ENCODE measurements at regions not wholly inside any gene's neighbourhood (a gene's known extent, or its start where the extent isn't known, plus 50 kb on each side); places are given as distances from the start of the nearest gene placed in this dataset.
"Not testable (repeated sequence)": the region's sequence is repeated elsewhere in the genome, so short reads cannot be mapped to it uniquely, and the experiment has no call there.

GRCh38 chr12:28036940-28037339, 64.4 kb upstream of the PTHLH start:
- no peak for DNase-seq (ENCODE audit: low spot score in 2 of 2)
- Histone ChIP-seq H3K4me1 (no peaks in the 10 kb centered on the region), H3K27ac (no peak overlapping the region), H3K36me3 (no peaks in the 10 kb centered on the region), H3K9me3 (no peaks in the 10 kb centered on the region), H3K4me3 (no peak overlapping the region), H3K27me3 (no peaks in the 10 kb centered on the region)
- 92 to 94% methylated on average over 3 of the region's 3 CpGs for WGBS, 2 donors
- no peak for TF ChIP-seq EP300 (IDR thresholded peaks at IDR 0.05)

- no peak for DNase-seq (ENCODE audit: low spot score in 2 of 2)
- Histone ChIP-seq H3K4me1 (no peaks in the 10 kb centered on the region), H3K36me3 (no peaks in the 10 kb centered on the region), H3K27ac (no peak overlapping the region), H3K27me3 (no peaks in the 10 kb centered on the region), H3K4me3 (no peak overlapping the region), H3K9me3 (no peaks in the 10 kb centered on the region)
- no peak for TF ChIP-seq CTCF (IDR thresholded peaks at IDR 0.05)
- no peak for TF ChIP-seq EP300 (IDR thresholded peaks at IDR 0.05)
- TF ChIP-seq POLR2A (IDR thresholded peaks at IDR 0.05), result no peak
- 84 to 85% methylated on average over 2 of the region's 2 CpGs for WGBS, 2 donors
Measured at GRCh38 chr12:28040246-28040645, 67.7 kb upstream of the PTHLH start.

- H3K9me3 ChIP-seq; H3K27ac ChIP-seq; DNase-seq (ENCODE audit: low spot score in 2 of 2); H3K4me3 ChIP-seq; H3K36me3 ChIP-seq; H3K4me1 ChIP-seq; H3K27me3 ChIP-seq: not testable (repeated sequence)
- WGBS, 2 donors, result 78 to 96% methylated on average over 3 of the region's 3 CpGs
Measured at GRCh38 chr12:28046600-28046999, 74.1 kb upstream of the PTHLH start.

GRCh38 chr12:28050606-28051005, 78.1 kb upstream of the PTHLH start:
- no peak overlapping the region for H3K27ac ChIP-seq
- peaks cover 0 to 5% (median 0%) of the 10 kb centered on the region in 4 donors for H3K9me3 ChIP-seq
- H3K4me1 ChIP-seq, result peaks cover 0 to 8% (median 0%) of the 10 kb centered on the region in 4 donors
- DNase-seq (ENCODE audit: low spot score in 2 of 2), result no peak
- H3K27me3 ChIP-seq, result no peaks in the 10 kb centered on the region
- 85 to 88% methylated on average over 2 of the region's 2 CpGs for WGBS, 2 donors
- H3K4me3 ChIP-seq, result no peak overlapping the region
- TF ChIP-seq CTCF (IDR thresholded peaks at IDR 0.05) (no peak), EP300 (IDR thresholded peaks at IDR 0.05) (no peak), POLR2A (IDR thresholded peaks at IDR 0.05) (no peak)
- H3K36me3 ChIP-seq, result no peaks in the 10 kb centered on the region

GRCh38 chr12:28051516-28052354, 79.2 kb upstream of the PTHLH start:
- Histone ChIP-seq H3K27ac (peak overlapping the region in 1 of 4 donors; percentile 52), H3K4me1 (peaks cover 0 to 8% (median 0%) of the 10 kb centered on the region in 4 donors), H3K36me3 (no peaks in the 10 kb centered on the region), H3K27me3 (no peaks in the 10 kb centered on the region), H3K9me3 (peaks cover 0 to under 1% (median 0%) of the 10 kb centered on the region in 4 donors), H3K4me3 (no peak overlapping the region)
- TF ChIP-seq CTCF (IDR thresholded peaks at IDR 0.05), result no peak
- 43 to 45% methylated on average over 5 of the region's 5 CpGs for WGBS, 2 donors
- DNase-seq (ENCODE audit: low spot score in 2 of 2), result no peak

- DNase-seq (ENCODE audit: low spot score in 2 of 2), result no peak
- Histone ChIP-seq H3K9me3 (no peaks in the 10 kb centered on the region), H3K4me1 (peaks cover 0 to 8% (median 0%) of the 10 kb centered on the region in 4 donors), H3K27ac (no peak overlapping the region), H3K4me3 (no peak overlapping the region), H3K36me3 (no peaks in the 10 kb centered on the region), H3K27me3 (no peaks in the 10 kb centered on the region)
- TF ChIP-seq EP300 (IDR thresholded peaks at IDR 0.05) (no peak), POLR2A (IDR thresholded peaks at IDR 0.05) (no peak), CTCF (IDR thresholded peaks at IDR 0.05) (no peak)
- WGBS, 2 donors, result 85 to 86% methylated on average over 5 of the region's 5 CpGs
Measured at GRCh38 chr12:28053564-28053963, 81.0 kb upstream of the PTHLH start.

All from tibial nerve (tissue), 4 donors.